ENCODE measurements at regions not wholly inside any gene's neighbourhood (a gene's known extent, or its start where the extent isn't known, plus 50 kb on each side); places are given as distances from the start of the nearest gene placed in this dataset.
A peak's percentile ranks its signal among the peaks of the same experiment; 100 is the strongest.
"Not testable (repeated sequence)": the region's sequence is repeated elsewhere in the genome, so short reads cannot be mapped to it uniquely, and the experiment has no call there.

GRCh38 chr2:109060496-109060895, 68.5 kb upstream of the SH3RF3 start:
- no peaks in the 10 kb centered on the region for H3K36me3 Mint-ChIP-seq (ENCODE audit: low read depth)
- no peaks in the 10 kb centered on the region for H3K9me3 Mint-ChIP-seq
- intact Hi-C loops (cut with micrococcal nuclease) = no loop called here
- CTCF ChIA-PET = interaction anchor here (1.2 kb wide), 1 partner anchor 13 kb away, joined by 3 read pairs; no protein-coding TSS in a partner anchor
- H3K4me1 Mint-ChIP-seq (ENCODE audit: low read depth) = peaks cover 51% of the 10 kb centered on the region
- DNase-seq = no peak
- no peak overlapping the region for H3K27ac Mint-ChIP-seq
- H3K27me3 Mint-ChIP-seq (ENCODE audit: low read depth) = no peaks in the 10 kb centered on the region
- H3K4me3 Mint-ChIP-seq = no peak overlapping the region

- Mint-ChIP-seq H3K27me3 (ENCODE audit: low read depth) (no peaks in the 10 kb centered on the region), H3K9me3 (no peaks in the 10 kb centered on the region), H3K4me1 (ENCODE audit: low read depth) (peaks cover 49% of the 10 kb centered on the region), H3K4me3 (no peak overlapping the region), H3K27ac (no peak overlapping the region), H3K36me3 (ENCODE audit: low read depth) (no peaks in the 10 kb centered on the region)
- CTCF ChIA-PET = interaction anchor here (1.2 kb wide), 1 partner anchor 12 kb away, joined by 3 read pairs; no protein-coding TSS in a partner anchor
- DNase-seq = no peak
- intact Hi-C loops (cut with micrococcal nuclease) = no loop called here
Observed at GRCh38 chr2:109059474-109060165, 69.4 kb upstream of the SH3RF3 start.

- H3K4me1 Mint-ChIP-seq (ENCODE audit: low read depth) = peaks cover 49% of the 10 kb centered on the region
- H3K4me3 Mint-ChIP-seq = no peak overlapping the region
- no peak for DNase-seq
- CTCF ChIA-PET = interaction anchor here (1.3 to 2.0 kb wide), 2 partner anchors 10 to 27 kb away, joined by 4 to 9 read pairs; no protein-coding TSS in a partner anchor
- intact Hi-C loops (cut with micrococcal nuclease) = no loop called here
- H3K36me3 Mint-ChIP-seq (ENCODE audit: low read depth) = no peaks in the 10 kb centered on the region
- no peaks in the 10 kb centered on the region for H3K9me3 Mint-ChIP-seq
- no peaks in the 10 kb centered on the region for H3K27me3 Mint-ChIP-seq (ENCODE audit: low read depth)
- H3K27ac Mint-ChIP-seq = no peak overlapping the region
Observed at GRCh38 chr2:109058802-109059201, 69.8 kb upstream of the EDAR start.

GRCh38 chr2:109058191-109058632, 69.2 kb upstream of the EDAR start:
- Mint-ChIP-seq H3K4me1 (ENCODE audit: low read depth) (peaks cover 47% of the 10 kb centered on the region), H3K27me3 (ENCODE audit: low read depth) (no peaks in the 10 kb centered on the region), H3K36me3 (ENCODE audit: low read depth) (no peaks in the 10 kb centered on the region), H3K4me3 (no peak overlapping the region), H3K9me3 (no peaks in the 10 kb centered on the region), H3K27ac (no peak overlapping the region)
- no peak for DNase-seq
- intact Hi-C loops (cut with micrococcal nuclease) = no loop called here
- CTCF ChIA-PET = interaction anchor here (1.3 to 2.0 kb wide), 2 partner anchors 10 to 27 kb away, joined by 4 to 9 read pairs; no protein-coding TSS in a partner anchor

GRCh38 chr2:109057686-109058085, 68.7 kb upstream of the EDAR start:
- intact Hi-C loops (cut with micrococcal nuclease) = loop anchor here (1.0 kb wide), 1 partner anchor 25 kb away; no protein-coding TSS in a partner anchor
- CTCF ChIA-PET = interaction anchor here (1.3 to 2.0 kb wide), 2 partner anchors 9 to 26 kb away, joined by 4 to 9 read pairs; no protein-coding TSS in a partner anchor
- DNase-seq = peak; percentile 64

GRCh38 chr2:109055435-109055834, 66.4 kb upstream of the EDAR start:
- no peaks in the 10 kb centered on the region for H3K27me3 Mint-ChIP-seq (ENCODE audit: low read depth)
- peaks cover 31% of the 10 kb centered on the region for H3K4me1 Mint-ChIP-seq (ENCODE audit: low read depth)
- DNase-seq = no peak
- no peak overlapping the region for H3K27ac Mint-ChIP-seq
- no peaks in the 10 kb centered on the region for H3K36me3 Mint-ChIP-seq (ENCODE audit: low read depth)
- CTCF ChIA-PET = interaction anchor here (0.7 kb wide), 1 partner anchor 63 kb away, joined by 3 read pairs; no protein-coding TSS in a partner anchor
- intact Hi-C loops (cut with micrococcal nuclease) = no loop called here
- H3K4me3 Mint-ChIP-seq = no peak overlapping the region
- no peaks in the 10 kb centered on the region for H3K9me3 Mint-ChIP-seq

More at GRCh38 chr2:109057686-109058085, 68.7 kb upstream of the EDAR start:
- Mint-ChIP-seq H3K4me1 (ENCODE audit: low read depth) (peaks cover 43% of the 10 kb centered on the region), H3K9me3 (no peaks in the 10 kb centered on the region), H3K27me3 (ENCODE audit: low read depth) (no peaks in the 10 kb centered on the region), H3K4me3 (no peak overlapping the region), H3K27ac (no peak overlapping the region), H3K36me3 (ENCODE audit: low read depth) (no peaks in the 10 kb centered on the region)

GRCh38 chr2:109054865-109055264, 65.8 kb upstream of the EDAR start:
- no peak for DNase-seq
- Mint-ChIP-seq H3K27ac (no peak overlapping the region), H3K27me3 (ENCODE audit: low read depth) (no peaks in the 10 kb centered on the region), H3K4me1 (ENCODE audit: low read depth) (peaks cover 25% of the 10 kb centered on the region), H3K36me3 (ENCODE audit: low read depth) (no peaks in the 10 kb centered on the region), H3K9me3 (no peaks in the 10 kb centered on the region), H3K4me3 (no peak overlapping the region)
- CTCF ChIA-PET = no interaction called here
- intact Hi-C loops (cut with micrococcal nuclease) = no loop called here

GRCh38 chr2:109053716-109054115, 64.7 kb upstream of the EDAR start:
- no peak overlapping the region for H3K27ac Mint-ChIP-seq
- DNase-seq = no peak
- no peak overlapping the region for H3K4me3 Mint-ChIP-seq
- H3K36me3 Mint-ChIP-seq (ENCODE audit: low read depth) = no peaks in the 10 kb centered on the region
- H3K4me1 Mint-ChIP-seq (ENCODE audit: low read depth) = peaks cover 21% of the 10 kb centered on the region
- intact Hi-C loops (cut with micrococcal nuclease) = no loop called here
- no peaks in the 10 kb centered on the region for H3K27me3 Mint-ChIP-seq (ENCODE audit: low read depth)
- H3K9me3 Mint-ChIP-seq = no peaks in the 10 kb centered on the region
- CTCF ChIA-PET = interaction anchor here (0.7 kb wide), 1 partner anchor 591 kb away, joined by 7 read pairs; no protein-coding TSS in a partner anchor

GRCh38 chr2:109052922-109053321, 63.9 kb upstream of the EDAR start:
- Mint-ChIP-seq H3K4me1 (ENCODE audit: low read depth) (peaks cover 14% of the 10 kb centered on the region), H3K4me3 (no peak overlapping the region), H3K27ac (no peak overlapping the region), H3K36me3 (ENCODE audit: low read depth) (no peaks in the 10 kb centered on the region), H3K27me3 (ENCODE audit: low read depth) (no peaks in the 10 kb centered on the region), H3K9me3 (no peaks in the 10 kb centered on the region)
- CTCF ChIA-PET = no interaction called here
- DNase-seq = no peak
- intact Hi-C loops (cut with micrococcal nuclease) = no loop called here

- H3K36me3 Mint-ChIP-seq (ENCODE audit: low read depth) = no peaks in the 10 kb centered on the region
- no peak overlapping the region for H3K27ac Mint-ChIP-seq
- no peaks in the 10 kb centered on the region for H3K27me3 Mint-ChIP-seq (ENCODE audit: low read depth)
- intact Hi-C loops (cut with micrococcal nuclease) = no loop called here
- peaks cover 21% of the 10 kb centered on the region for H3K4me1 Mint-ChIP-seq (ENCODE audit: low read depth)
- H3K4me3 Mint-ChIP-seq = no peak overlapping the region
- no peaks in the 10 kb centered on the region for H3K9me3 Mint-ChIP-seq
- no peak for DNase-seq
- CTCF ChIA-PET = interaction anchor here (2.6 kb wide), 1 partner anchor 9 kb away, joined by 9 read pairs; no protein-coding TSS in a partner anchor
Observed at GRCh38 chr2:109049022-109049421, 60.0 kb upstream of the EDAR start.

- CTCF ChIA-PET = interaction anchor here (0.6 to 2.6 kb wide), 3 partner anchors 10 to 35 kb away, joined by 3 to 9 read pairs (median 6); no protein-coding TSS in a partner anchor
- no peak overlapping the region for H3K4me3 Mint-ChIP-seq
- intact Hi-C loops (cut with micrococcal nuclease) = no loop called here
Observed at GRCh38 chr2:109048163-109048562, 59.1 kb upstream of the EDAR start.

GRCh38 chr2:109047569-109047968, 58.5 kb upstream of the EDAR start:
- H3K4me3 Mint-ChIP-seq; DNase-seq; H3K27ac Mint-ChIP-seq; H3K36me3 Mint-ChIP-seq (ENCODE audit: low read depth); H3K9me3 Mint-ChIP-seq; H3K27me3 Mint-ChIP-seq (ENCODE audit: low read depth): not testable (repeated sequence)
- CTCF ChIA-PET = interaction anchor here (0.6 to 2.6 kb wide), 3 partner anchors 10 to 34 kb away, joined by 3 to 9 read pairs (median 6); no protein-coding TSS in a partner anchor
- peaks cover 21% of the 10 kb centered on the region for H3K4me1 Mint-ChIP-seq (ENCODE audit: low read depth)
- intact Hi-C loops (cut with micrococcal nuclease) = loop anchor here (2.0 kb wide), 1 partner anchor 15 kb away; no protein-coding TSS in a partner anchor

More at GRCh38 chr2:109048163-109048562, 59.1 kb upstream of the EDAR start:
- DNase-seq = no peak
- no peaks in the 10 kb centered on the region for H3K27me3 Mint-ChIP-seq (ENCODE audit: low read depth)
- no peaks in the 10 kb centered on the region for H3K9me3 Mint-ChIP-seq
- no peaks in the 10 kb centered on the region for H3K36me3 Mint-ChIP-seq (ENCODE audit: low read depth)
- H3K4me1 Mint-ChIP-seq (ENCODE audit: low read depth) = peaks cover 21% of the 10 kb centered on the region
- H3K27ac Mint-ChIP-seq = no peak overlapping the region
